ENCODE measurements at regions not wholly inside any gene's neighbourhood (a gene's known extent, or its start where the extent isn't known, plus 50 kb on each side); places are given as distances from the start of the nearest gene placed in this dataset.

- Histone ChIP-seq H3K4me3 (no peak overlapping the region), H3K27ac (no peak overlapping the region), H3K36me3 (no peaks in the 10 kb centered on the region), H3K9me3 (no peaks in the 10 kb centered on the region), H3K9ac (ENCODE audit: low read depth in 2 of 2, low read length in 2 of 2) (no peak overlapping the region), H3K27me3 (no peaks in the 10 kb centered on the region), H3K4me1 (peaks cover 10% of the 10 kb centered on the region)
- no peak for TF ChIP-seq CTCF (IDR thresholded peaks at IDR 0.05)
- DNase-seq = no peak
- intact Hi-C loops (cut with DNase I) = no loop called here
Observed at GRCh38 chr9:89844535-89844934, 239.7 kb downstream of the GADD45G start.

- Histone ChIP-seq H3K9me3 (no peaks in the 10 kb centered on the region), H3K9ac (ENCODE audit: low read depth in 2 of 2, low read length in 2 of 2) (no peak overlapping the region), H3K4me3 (no peak overlapping the region), H3K36me3 (no peaks in the 10 kb centered on the region), H3K4me1 (peaks cover 6% of the 10 kb centered on the region), H3K27ac (no peak overlapping the region), H3K27me3 (no peaks in the 10 kb centered on the region)
- intact Hi-C loops (cut with DNase I) = no loop called here
- no peak for DNase-seq
- no peak for TF ChIP-seq CTCF (IDR thresholded peaks at IDR 0.05)
Observed at GRCh38 chr9:89845321-89845720, 240.5 kb downstream of the GADD45G start.

GRCh38 chr9:89845862-89846261 lies 241.1 kb downstream of the GADD45G start:
- intact Hi-C loops (cut with DNase I) = no loop called here
- no peak for DNase-seq
- no peak for TF ChIP-seq CTCF (IDR thresholded peaks at IDR 0.05)

GRCh38 chr9:89848060-89849040 lies 243.5 kb downstream of the GADD45G start:
- no peak for TF ChIP-seq CTCF (IDR thresholded peaks at IDR 0.05)
- H3K27ac ChIP-seq = no peak overlapping the region
- H3K9me3 ChIP-seq = no peaks in the 10 kb centered on the region
- H3K4me3 ChIP-seq = no peak overlapping the region
- intact Hi-C loops (cut with DNase I) = no loop called here
- no peaks in the 10 kb centered on the region for H3K27me3 ChIP-seq
- DNase-seq = no peak
- no peaks in the 10 kb centered on the region for H3K36me3 ChIP-seq
- no peaks in the 10 kb centered on the region for H3K4me1 ChIP-seq
- H3K9ac ChIP-seq (ENCODE audit: low read depth in 2 of 2, low read length in 2 of 2) = no peak overlapping the region

More at GRCh38 chr9:89845862-89846261, 241.1 kb downstream of the GADD45G start:
- peaks cover 6% of the 10 kb centered on the region for H3K4me1 ChIP-seq
- H3K9ac ChIP-seq (ENCODE audit: low read depth in 2 of 2, low read length in 2 of 2) = no peak overlapping the region
- no peaks in the 10 kb centered on the region for H3K36me3 ChIP-seq
- H3K27me3 ChIP-seq = no peaks in the 10 kb centered on the region
- no peak overlapping the region for H3K27ac ChIP-seq
- H3K9me3 ChIP-seq = no peaks in the 10 kb centered on the region
- H3K4me3 ChIP-seq = no peak overlapping the region

GRCh38 chr9:89849096-89849495 lies 244.3 kb downstream of the GADD45G start:
- no peaks in the 10 kb centered on the region for H3K9me3 ChIP-seq
- no peaks in the 10 kb centered on the region for H3K4me1 ChIP-seq
- no peak for DNase-seq
- no peaks in the 10 kb centered on the region for H3K36me3 ChIP-seq
- H3K27me3 ChIP-seq = no peaks in the 10 kb centered on the region
- no peak overlapping the region for H3K4me3 ChIP-seq
- H3K27ac ChIP-seq = no peak overlapping the region
- intact Hi-C loops (cut with DNase I) = no loop called here
- H3K9ac ChIP-seq (ENCODE audit: low read depth in 2 of 2, low read length in 2 of 2) = no peak overlapping the region
- no peak for TF ChIP-seq CTCF (IDR thresholded peaks at IDR 0.05)

Measured in colonic mucosa (tissue), 4 donors.